OCI-LY3 (cell line): ENCODE measurements at regions not wholly inside any gene's neighbourhood (a gene's known extent, or its start where the extent isn't known, plus 50 kb on each side); places are given as distances from the start of the nearest gene placed in this dataset.

ENCODE experiments used
- EZH2phosphoT487 ChIP-seq: fragments of 200-600 bp; shearing (Covaris generic); IDR thresholded peaks from 2 replicates; pipeline ENCODE4 v1.6.1; 2018; ENCODE audit warnings: antibody characterized with exemption, mixed run types, low read depth
- TF ChIP-seq, protein P1 (sequence below): fragments of 200-600, 300-600 bp; sonication (generic); IDR thresholded peaks from 2 replicates; pipeline ENCODE4 v1.5.1; 2014; ENCODE audit warnings: antibody characterized with exemption, low read length, low read depth

DNA sequence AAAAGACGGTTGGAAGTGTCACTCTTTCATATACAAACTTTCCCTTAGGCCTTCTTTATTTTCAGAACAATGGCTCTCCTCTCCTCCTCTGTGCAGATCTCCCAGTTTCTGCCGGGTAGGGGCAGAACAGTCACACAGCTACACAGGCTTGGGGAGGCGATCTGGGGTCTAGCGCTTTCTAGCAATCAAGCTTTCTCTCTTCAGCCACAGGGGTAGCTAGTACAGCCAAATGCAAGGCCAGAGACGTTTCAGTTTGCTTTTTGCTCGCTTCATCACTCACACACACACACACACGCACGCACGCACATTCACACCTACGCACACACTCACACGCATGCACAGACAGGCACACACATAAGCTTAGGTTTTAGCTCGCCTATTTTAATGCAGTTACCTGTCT, 104.3 kb downstream of the SPATA19 start:
- TF ChIP-seq, protein P1, sequence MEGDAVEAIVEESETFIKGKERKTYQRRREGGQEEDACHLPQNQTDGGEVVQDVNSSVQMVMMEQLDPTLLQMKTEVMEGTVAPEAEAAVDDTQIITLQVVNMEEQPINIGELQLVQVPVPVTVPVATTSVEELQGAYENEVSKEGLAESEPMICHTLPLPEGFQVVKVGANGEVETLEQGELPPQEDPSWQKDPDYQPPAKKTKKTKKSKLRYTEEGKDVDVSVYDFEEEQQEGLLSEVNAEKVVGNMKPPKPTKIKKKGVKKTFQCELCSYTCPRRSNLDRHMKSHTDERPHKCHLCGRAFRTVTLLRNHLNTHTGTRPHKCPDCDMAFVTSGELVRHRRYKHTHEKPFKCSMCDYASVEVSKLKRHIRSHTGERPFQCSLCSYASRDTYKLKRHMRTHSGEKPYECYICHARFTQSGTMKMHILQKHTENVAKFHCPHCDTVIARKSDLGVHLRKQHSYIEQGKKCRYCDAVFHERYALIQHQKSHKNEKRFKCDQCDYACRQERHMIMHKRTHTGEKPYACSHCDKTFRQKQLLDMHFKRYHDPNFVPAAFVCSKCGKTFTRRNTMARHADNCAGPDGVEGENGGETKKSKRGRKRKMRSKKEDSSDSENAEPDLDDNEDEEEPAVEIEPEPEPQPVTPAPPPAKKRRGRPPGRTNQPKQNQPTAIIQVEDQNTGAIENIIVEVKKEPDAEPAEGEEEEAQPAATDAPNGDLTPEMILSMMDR, result no peak
- TF ChIP-seq EZH2phosphoT487, result no peak
